22Rv1 (cell line): ENCODE measurements at regions not wholly inside any gene's neighbourhood (a gene's known extent, or its start where the extent isn't known, plus 50 kb on each side); places are given as distances from the start of the nearest gene placed in this dataset.

Experiments used
- ZFX ChIP-seq: fragments of 450-650 bp; IDR thresholded peaks from 2 replicates; pipeline ENCODE4 v1.6.1; 2017; ENCODE audit warnings: antibody characterized with exemption, borderline replicate concordance
- TF ChIP-seq, protein P1 (sequence below): fragments of 450-650 bp; IDR thresholded peaks from 2 replicates; pipeline ENCODE4 v1.5.1; 2017; ENCODE audit warnings: mild to moderate bottlenecking

DNA sequence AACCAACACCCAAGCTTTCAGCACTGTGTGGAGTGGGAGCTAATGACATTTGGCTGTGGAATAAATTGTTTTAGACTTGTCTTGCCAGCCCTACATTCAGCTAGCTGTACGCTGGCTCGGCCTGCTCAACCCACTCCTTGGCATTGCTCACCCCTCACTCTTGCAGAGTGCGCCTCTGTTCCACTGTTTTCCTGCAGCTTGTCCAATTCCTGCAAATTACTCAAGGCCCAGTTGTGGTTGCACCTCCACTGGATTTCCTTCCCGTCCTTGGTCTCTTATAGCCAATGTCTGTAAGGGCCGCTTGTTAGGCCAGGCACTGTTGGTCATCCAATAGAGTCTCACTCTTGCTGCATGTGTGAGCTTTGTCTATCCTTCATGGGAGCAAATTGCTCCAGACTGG lies 55.5 kb upstream of the ADRA1D start:
- TF ChIP-seq, protein P1, sequence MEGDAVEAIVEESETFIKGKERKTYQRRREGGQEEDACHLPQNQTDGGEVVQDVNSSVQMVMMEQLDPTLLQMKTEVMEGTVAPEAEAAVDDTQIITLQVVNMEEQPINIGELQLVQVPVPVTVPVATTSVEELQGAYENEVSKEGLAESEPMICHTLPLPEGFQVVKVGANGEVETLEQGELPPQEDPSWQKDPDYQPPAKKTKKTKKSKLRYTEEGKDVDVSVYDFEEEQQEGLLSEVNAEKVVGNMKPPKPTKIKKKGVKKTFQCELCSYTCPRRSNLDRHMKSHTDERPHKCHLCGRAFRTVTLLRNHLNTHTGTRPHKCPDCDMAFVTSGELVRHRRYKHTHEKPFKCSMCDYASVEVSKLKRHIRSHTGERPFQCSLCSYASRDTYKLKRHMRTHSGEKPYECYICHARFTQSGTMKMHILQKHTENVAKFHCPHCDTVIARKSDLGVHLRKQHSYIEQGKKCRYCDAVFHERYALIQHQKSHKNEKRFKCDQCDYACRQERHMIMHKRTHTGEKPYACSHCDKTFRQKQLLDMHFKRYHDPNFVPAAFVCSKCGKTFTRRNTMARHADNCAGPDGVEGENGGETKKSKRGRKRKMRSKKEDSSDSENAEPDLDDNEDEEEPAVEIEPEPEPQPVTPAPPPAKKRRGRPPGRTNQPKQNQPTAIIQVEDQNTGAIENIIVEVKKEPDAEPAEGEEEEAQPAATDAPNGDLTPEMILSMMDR = no peak
- no peak for TF ChIP-seq ZFX
